DOHH2 (cell line): ENCODE measurements at regions not wholly inside any gene's neighbourhood (a gene's known extent, or its start where the extent isn't known, plus 50 kb on each side); places are given as distances from the start of the nearest gene placed in this dataset.

Source experiments
- H3F3A ChIP-seq: fragments of 200-600 bp; sonication (generic), shearing (Covaris generic); 2 replicates; pipeline ENCODE4 v1.6.0; 2016; ENCODE audit warnings: antibody characterized with exemption, mild to moderate bottlenecking; ENCODE audit not compliant: control insufficient read depth, insufficient read depth
- H3K27ac ChIP-seq: fragments of 200-600 bp; sonication (generic); 2 replicates; pipeline ENCODE4 v1.5.1; 2014; ENCODE audit warnings: low read depth, mild to moderate bottlenecking, low read length, moderate library complexity
- H3K27me3 ChIP-seq: fragments of 200-600 bp; sonication (generic); 2 replicates; pipeline ENCODE4 v1.6.1; 2014; ENCODE audit warnings: mild to moderate bottlenecking, low read length, mixed read lengths; ENCODE audit not compliant: control insufficient read depth
- H3K36me3 ChIP-seq: fragments of 200-600 bp; sonication (generic); 2 replicates; pipeline ENCODE4 v1.6.1; 2014; ENCODE audit warnings: mild to moderate bottlenecking, low read length, moderate library complexity, mixed read lengths; ENCODE audit not compliant: control insufficient read depth
- H3K4me1 ChIP-seq: fragments of 200-600 bp; sonication (generic); 2 replicates; pipeline ENCODE4 v1.6.1; 2014; ENCODE audit warnings: mild to moderate bottlenecking, low read length, mixed read lengths; ENCODE audit not compliant: control insufficient read depth
- H3K4me2 ChIP-seq: fragments of 200-600 bp; sonication (generic); 2 replicates; pipeline ENCODE4 v1.6.0; 2014; ENCODE audit warnings: mild to moderate bottlenecking, low read length, moderate library complexity
- H3K4me3 ChIP-seq: fragments of 200-600 bp; sonication (generic); 2 replicates; pipeline ENCODE4 v1.5.1; 2014; ENCODE audit warnings: mild to moderate bottlenecking, low read length, mixed read lengths
- H3K79me2 ChIP-seq: fragments of 200-600 bp; sonication (generic); 2 replicates; pipeline ENCODE4 v1.6.1; 2014; ENCODE audit warnings: mild to moderate bottlenecking, low read length, mixed read lengths; ENCODE audit not compliant: control insufficient read depth
- H3K9me2 ChIP-seq: fragments of 200-600 bp; sonication (generic); replicated peaks from 2 replicates; pipeline ENCODE4 v1.6.1; 2014; ENCODE audit warnings: mild to moderate bottlenecking, low read length, mixed read lengths; ENCODE audit not compliant: control insufficient read depth
- H3K9me3 ChIP-seq: fragments of 200-600 bp; sonication (generic); 2 replicates; pipeline ENCODE4 v1.6.1; 2014; ENCODE audit warnings: antibody characterized with exemption, low read length, mixed read lengths; ENCODE audit not compliant: control insufficient read depth, insufficient read depth
- H4K20me1 ChIP-seq: fragments of 200-600 bp; sonication (generic); 2 replicates; pipeline ENCODE4 v1.6.0; 2014; ENCODE audit warnings: low read depth, mild to moderate bottlenecking, antibody characterized with exemption, low read length, moderate library complexity; ENCODE audit not compliant: control insufficient read depth, insufficient read depth
- EZH2phosphoT487 ChIP-seq: fragments of 200-600 bp; sonication (generic); IDR thresholded peaks from 2 replicates; pipeline ENCODE4 v1.6.1; 2017; ENCODE audit warnings: borderline replicate concordance, mild to moderate bottlenecking, antibody characterized with exemption, low read length, moderate library complexity, mixed read lengths
- TF ChIP-seq, protein P1 (sequence below): fragments of 200-600 bp; sonication (generic); IDR thresholded peaks from one replicate; pipeline ENCODE4 v1.5.1; 2014; ENCODE audit warnings: antibody characterized with exemption, mild to moderate bottlenecking, low read depth, low read length; ENCODE audit not compliant: poor library complexity, severe bottlenecking

DNA sequence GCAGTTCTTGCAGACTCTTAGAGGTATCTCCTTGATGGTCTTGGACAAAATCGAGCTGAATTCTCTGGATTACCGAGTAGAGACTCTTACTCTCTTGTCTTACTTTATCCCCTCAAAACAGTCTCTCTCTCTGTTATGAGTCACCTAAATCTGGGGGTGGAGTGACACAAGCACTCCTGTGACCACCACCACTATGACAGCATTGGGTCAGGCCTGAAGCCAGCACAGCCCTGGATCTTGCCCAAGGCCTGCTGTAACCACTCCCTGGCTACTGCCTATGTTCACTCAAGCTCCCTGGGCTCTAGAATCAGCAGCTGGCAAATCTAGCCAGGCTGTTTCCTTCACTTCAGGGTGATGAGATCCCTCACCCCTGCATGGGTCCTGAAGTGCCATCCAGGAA lies 662.5 kb downstream of the LUZP2 start:
- H3K4me2 ChIP-seq: no peak overlapping the region
- H3K4me3 ChIP-seq: no peak overlapping the region
- H3K9me3 ChIP-seq: no peaks in the 10 kb centered on the region
- no peaks in the 10 kb centered on the region for H4K20me1 ChIP-seq
- no peak overlapping the region for H3K27ac ChIP-seq
- no peaks in the 10 kb centered on the region for H3F3A ChIP-seq
- no peaks in the 10 kb centered on the region for H3K36me3 ChIP-seq
- H3K4me1 ChIP-seq: no peaks in the 10 kb centered on the region
- H3K79me2 ChIP-seq: no peaks in the 10 kb centered on the region
- no peaks in the 10 kb centered on the region for H3K27me3 ChIP-seq
- no peak for TF ChIP-seq EZH2phosphoT487
- TF ChIP-seq, protein P1, sequence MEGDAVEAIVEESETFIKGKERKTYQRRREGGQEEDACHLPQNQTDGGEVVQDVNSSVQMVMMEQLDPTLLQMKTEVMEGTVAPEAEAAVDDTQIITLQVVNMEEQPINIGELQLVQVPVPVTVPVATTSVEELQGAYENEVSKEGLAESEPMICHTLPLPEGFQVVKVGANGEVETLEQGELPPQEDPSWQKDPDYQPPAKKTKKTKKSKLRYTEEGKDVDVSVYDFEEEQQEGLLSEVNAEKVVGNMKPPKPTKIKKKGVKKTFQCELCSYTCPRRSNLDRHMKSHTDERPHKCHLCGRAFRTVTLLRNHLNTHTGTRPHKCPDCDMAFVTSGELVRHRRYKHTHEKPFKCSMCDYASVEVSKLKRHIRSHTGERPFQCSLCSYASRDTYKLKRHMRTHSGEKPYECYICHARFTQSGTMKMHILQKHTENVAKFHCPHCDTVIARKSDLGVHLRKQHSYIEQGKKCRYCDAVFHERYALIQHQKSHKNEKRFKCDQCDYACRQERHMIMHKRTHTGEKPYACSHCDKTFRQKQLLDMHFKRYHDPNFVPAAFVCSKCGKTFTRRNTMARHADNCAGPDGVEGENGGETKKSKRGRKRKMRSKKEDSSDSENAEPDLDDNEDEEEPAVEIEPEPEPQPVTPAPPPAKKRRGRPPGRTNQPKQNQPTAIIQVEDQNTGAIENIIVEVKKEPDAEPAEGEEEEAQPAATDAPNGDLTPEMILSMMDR: no peak
- H3K9me2 ChIP-seq: no peaks in the 10 kb centered on the region

DNA sequence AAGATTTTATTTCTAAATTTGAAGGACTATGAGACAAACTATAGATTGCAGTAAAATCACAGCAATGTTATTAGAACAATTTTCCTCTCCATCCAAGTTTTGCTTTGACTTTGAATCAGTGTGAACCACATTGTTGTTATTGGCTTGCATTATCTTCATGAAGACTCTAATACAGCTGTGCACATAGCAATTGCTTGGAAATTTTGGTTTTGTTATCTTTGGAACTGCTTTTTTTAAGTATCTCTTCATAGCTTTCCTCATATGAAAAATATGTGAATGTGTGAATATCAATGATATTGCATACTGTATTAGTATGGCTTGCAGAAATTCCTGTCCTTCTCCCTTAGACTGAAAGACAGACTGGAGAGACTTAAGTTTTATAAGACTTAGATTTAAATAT lies 666.6 kb downstream of the LUZP2 start:
- TF ChIP-seq, protein P1: no peak
- no peak for TF ChIP-seq EZH2phosphoT487

GRCh38 chr11:25180187-25180586 lies 683.3 kb downstream of the LUZP2 start:
- Histone ChIP-seq H3K27me3 (no peaks in the 10 kb centered on the region), H3K4me3 (no peak overlapping the region), H3K4me2 (no peak overlapping the region), H3K79me2 (no peaks in the 10 kb centered on the region), H3F3A (no peaks in the 10 kb centered on the region), H3K36me3 (no peaks in the 10 kb centered on the region), H3K4me1 (no peaks in the 10 kb centered on the region), H3K9me3 (no peaks in the 10 kb centered on the region), H3K9me2 (no peaks in the 10 kb centered on the region), H4K20me1 (no peaks in the 10 kb centered on the region), H3K27ac (no peak overlapping the region)
- TF ChIP-seq EZH2phosphoT487: no peak
- TF ChIP-seq, protein P1: no peak

More for the DNA sequence above, 666.6 kb downstream of the LUZP2 start:
- Histone ChIP-seq H3K9me3 (no peaks in the 10 kb centered on the region), H3K9me2 (no peaks in the 10 kb centered on the region), H3K27me3 (no peaks in the 10 kb centered on the region), H3F3A (no peaks in the 10 kb centered on the region), H3K79me2 (no peaks in the 10 kb centered on the region), H3K27ac (no peak overlapping the region), H3K36me3 (no peaks in the 10 kb centered on the region), H3K4me1 (no peaks in the 10 kb centered on the region), H4K20me1 (no peaks in the 10 kb centered on the region), H3K4me3 (no peak overlapping the region), H3K4me2 (no peak overlapping the region)

GRCh38 chr11:25183411-25183810 lies 686.6 kb downstream of the LUZP2 start:
- no peaks in the 10 kb centered on the region for H3K36me3 ChIP-seq
- H3F3A ChIP-seq: no peaks in the 10 kb centered on the region
- H4K20me1 ChIP-seq: no peaks in the 10 kb centered on the region
- no peaks in the 10 kb centered on the region for H3K9me3 ChIP-seq
- no peak for TF ChIP-seq EZH2phosphoT487
- TF ChIP-seq, protein P1: no peak
- no peaks in the 10 kb centered on the region for H3K79me2 ChIP-seq
- H3K27ac ChIP-seq: no peak overlapping the region
- no peaks in the 10 kb centered on the region for H3K27me3 ChIP-seq
- H3K4me2 ChIP-seq: no peak overlapping the region
- no peaks in the 10 kb centered on the region for H3K9me2 ChIP-seq
- H3K4me1 ChIP-seq: no peaks in the 10 kb centered on the region
- H3K4me3 ChIP-seq: no peak overlapping the region
